GM23338 (cell line): ENCODE measurements at regions not wholly inside any gene's neighbourhood (a gene's known extent, or its start where the extent isn't known, plus 50 kb on each side); places are given as distances from the start of the nearest gene placed in this dataset.

Experiments used
- ATAC-seq: fragments of 200-7000 bp; cut with Tn5 transposase; 3 replicates; pipeline ENCODE4 v1.9.1; 2020
- DNase-seq: peaks from one replicate; pipeline ENCODE4 v3.0.0-alpha.2; 2015; ENCODE audit warnings: low spot score
- H2AFZ ChIP-seq: fragments of 200-600 bp; sonication (generic); 2 replicates; pipeline ENCODE4 v1.8.0; 2016; ENCODE audit warnings: antibody characterized with exemption, mild to moderate bottlenecking, moderate library complexity
- H3F3A ChIP-seq: fragments of 200-600 bp; sonication (generic); replicated peaks from 2 replicates; pipeline ENCODE4 v1.8.0; 2017; ENCODE audit warnings: antibody characterized with exemption, mixed run types, low read depth
- H3K27ac ChIP-seq: fragments of 200-600 bp; sonication (generic); 2 replicates; pipeline ENCODE4 v1.6.1; 2016; ENCODE audit warnings: low read depth
- H3K27me3 ChIP-seq: fragments of 200-600 bp; sonication (generic); 2 replicates; pipeline ENCODE4 v1.8.0; 2016; ENCODE audit warnings: mild to moderate bottlenecking, mixed run types, moderate library complexity; ENCODE audit not compliant: insufficient read depth
- H3K36me3 ChIP-seq: fragments of 200-600 bp; sonication (generic); 2 replicates; pipeline ENCODE4 v1.8.0; 2016; ENCODE audit warnings: mild to moderate bottlenecking; ENCODE audit not compliant: insufficient read depth
- H3K4me1 ChIP-seq: fragments of 200-600 bp; sonication (generic); 2 replicates; pipeline ENCODE4 v1.8.0; 2016; ENCODE audit warnings: mild to moderate bottlenecking, moderate library complexity; ENCODE audit not compliant: insufficient read depth
- H3K4me2 ChIP-seq: fragments of 200-600 bp; sonication (generic); 2 replicates; pipeline ENCODE4 v1.7.1; 2017; ENCODE audit warnings: mixed run types
- H3K4me3 ChIP-seq: fragments of 200-600 bp; sonication (generic); 2 replicates; pipeline ENCODE4 v1.6.1; 2016; ENCODE audit warnings: mixed run types
- H3K79me2 ChIP-seq: fragments of 200-600 bp; sonication (generic); replicated peaks from 2 replicates; pipeline ENCODE4 v1.8.0; 2017; ENCODE audit warnings: mild to moderate bottlenecking; ENCODE audit not compliant: insufficient read depth
- H3K9me2 ChIP-seq: fragments of 200-600 bp; sonication (generic); 2 replicates; pipeline ENCODE4 v1.8.0; 2017; ENCODE audit not compliant: insufficient read depth
- H4K20me1 ChIP-seq: fragments of 200-600 bp; sonication (generic); replicated peaks from 2 replicates; pipeline ENCODE4 v1.8.0; 2017; ENCODE audit warnings: mild to moderate bottlenecking; ENCODE audit not compliant: insufficient read depth
- H3K27ac Mint-ChIP-seq: 2 replicates; pipeline ENCODE4 v1.8.0; 2020; ENCODE audit warnings: inconsistent platforms, mild to moderate bottlenecking, moderate library complexity, mixed read lengths
- H3K27me3 Mint-ChIP-seq: 3 replicates; pipeline ENCODE4 v1.8.0; 2022; ENCODE audit warnings: low read depth, mild to moderate bottlenecking, moderate library complexity, mixed read lengths, inconsistent platforms; ENCODE audit not compliant: insufficient read depth, poor library complexity
- H3K36me3 Mint-ChIP-seq: 3 replicates; pipeline ENCODE4 v1.8.0; 2021; ENCODE audit warnings: low read depth, mild to moderate bottlenecking, inconsistent platforms, moderate library complexity, mixed read lengths
- H3K4me1 Mint-ChIP-seq: 3 replicates; pipeline ENCODE4 v1.8.0; 2020; ENCODE audit warnings: mild to moderate bottlenecking, inconsistent platforms, mixed read lengths
- H3K4me3 Mint-ChIP-seq: 3 replicates; pipeline ENCODE4 v1.8.0; 2021; ENCODE audit warnings: moderate library complexity, mild to moderate bottlenecking, inconsistent platforms, mixed read lengths
- H3K9me3 Mint-ChIP-seq: 3 replicates; pipeline ENCODE4 v1.8.0; 2020; ENCODE audit warnings: moderate library complexity, mild to moderate bottlenecking, inconsistent platforms, mixed read lengths
- CREB1 ChIP-seq: fragments of 250-450 bp; sonication (Bioruptor Pico); IDR thresholded peaks from 2 replicates; pipeline ENCODE4 v1.5.0; 2020; ENCODE audit warnings: low read depth, mild to moderate bottlenecking, moderate library complexity
- EZH2 ChIP-seq: fragments of 200-600 bp; sonication (generic); IDR thresholded peaks from one replicate; pipeline ENCODE4 v1.8.0; 2017; ENCODE audit warnings: antibody characterized with exemption, mild to moderate bottlenecking, low read depth; ENCODE audit not compliant: unreplicated experiment
- EZH2phosphoT487 ChIP-seq: fragments of 200-600 bp; sonication (generic); IDR thresholded peaks from one replicate; pipeline ENCODE4 v1.8.1; 2018; ENCODE audit warnings: antibody characterized with exemption; ENCODE audit not compliant: unreplicated experiment
- JUNB ChIP-seq: IDR thresholded peaks from one replicate; pipeline ENCODE4 v1.6.1; 2016; ENCODE audit warnings: antibody characterized with exemption; ENCODE audit not compliant: unreplicated experiment
- NANOG ChIP-seq: IDR thresholded peaks from 2 replicates; pipeline ENCODE4 v1.6.1; 2016; ENCODE audit warnings: antibody characterized with exemption, borderline replicate concordance
- POLR2AphosphoS5 ChIP-seq: IDR thresholded peaks from 2 replicates; pipeline ENCODE4 v1.6.1; 2016; ENCODE audit warnings: antibody characterized with exemption, low read depth
- STAT1 ChIP-seq: IDR thresholded peaks from one replicate; pipeline ENCODE4 v1.6.1; 2016; ENCODE audit warnings: antibody characterized with exemption; ENCODE audit not compliant: unreplicated experiment
- ZNF114 ChIP-seq: fragments of 250-450 bp; sonication (Bioruptor Pico); IDR thresholded peaks from 2 replicates; pipeline ENCODE4 v1.5.0; 2020; ENCODE audit warnings: mild to moderate bottlenecking, moderate library complexity
- ZNF331 ChIP-seq: fragments of 250-450 bp; sonication (Bioruptor Pico); IDR thresholded peaks from 2 replicates; pipeline ENCODE4 v1.5.0; 2020; ENCODE audit warnings: low read depth, mild to moderate bottlenecking, moderate library complexity
- TF ChIP-seq, protein P1 (sequence below): IDR thresholded peaks from 2 replicates; pipeline ENCODE4 v1.6.1; 2016; ENCODE audit warnings: antibody characterized with exemption
- TF ChIP-seq, protein P2 (sequence below), 2 experiments: fragments of 200-600 bp in 1 of 2; sonication (generic) in 1 of 2; conservative IDR thresholded peaks; 2 replicates each; pipeline versions ENCODE4 v1.5.1 to v1.6.1; 2016 to 2017; ENCODE audit warnings: antibody characterized with exemption in 2 of 2, low read depth in 2 of 2, mild to moderate bottlenecking in 2 of 2, moderate library complexity in 1 of 2
- TF ChIP-seq, protein P3 (sequence below): fragments of 250-450 bp; sonication (Bioruptor Pico); IDR thresholded peaks from 2 replicates; pipeline ENCODE4 v1.5.0; 2020; ENCODE audit warnings: mild to moderate bottlenecking, moderate library complexity

DNA sequence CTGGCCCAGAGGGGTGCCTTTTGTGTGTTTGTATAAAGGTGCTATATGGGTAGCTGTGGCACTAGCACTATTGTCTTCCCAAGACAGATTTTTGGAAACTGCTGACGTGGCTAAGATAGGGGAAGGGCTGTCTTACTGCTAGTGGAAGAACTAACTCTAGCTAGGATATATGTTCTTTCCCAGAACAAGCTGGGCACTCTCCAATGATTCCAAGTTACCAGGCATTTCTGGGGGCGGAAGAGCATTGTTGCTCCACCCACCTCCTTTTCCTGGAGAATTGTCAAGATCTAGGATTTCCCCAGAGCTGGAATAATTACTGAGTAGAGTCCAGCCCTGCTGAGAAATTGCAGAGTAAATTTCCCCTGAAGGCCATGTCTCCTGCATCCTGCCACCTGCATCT, 408.3 kb downstream of the KLF5 start:
- Histone ChIP-seq H3K4me3 (no peak overlapping the region), H2AFZ (no peak overlapping the region), H3K36me3 (no peaks in the 10 kb centered on the region), H3K4me1 (no peaks in the 10 kb centered on the region), H3K4me2 (no peak overlapping the region), H3K27me3 (no peaks in the 10 kb centered on the region), H3F3A (no peaks in the 10 kb centered on the region), H3K79me2 (no peaks in the 10 kb centered on the region), H3K27ac (no peak overlapping the region), H4K20me1 (no peaks in the 10 kb centered on the region), H3K9me2 (no peaks in the 10 kb centered on the region; the same call in 1 of the 2 replicates)
- no peak for ATAC-seq
- DNase-seq: no peak
- H3K4me3 Mint-ChIP-seq: no peak overlapping the region
- TF ChIP-seq, protein P1, sequence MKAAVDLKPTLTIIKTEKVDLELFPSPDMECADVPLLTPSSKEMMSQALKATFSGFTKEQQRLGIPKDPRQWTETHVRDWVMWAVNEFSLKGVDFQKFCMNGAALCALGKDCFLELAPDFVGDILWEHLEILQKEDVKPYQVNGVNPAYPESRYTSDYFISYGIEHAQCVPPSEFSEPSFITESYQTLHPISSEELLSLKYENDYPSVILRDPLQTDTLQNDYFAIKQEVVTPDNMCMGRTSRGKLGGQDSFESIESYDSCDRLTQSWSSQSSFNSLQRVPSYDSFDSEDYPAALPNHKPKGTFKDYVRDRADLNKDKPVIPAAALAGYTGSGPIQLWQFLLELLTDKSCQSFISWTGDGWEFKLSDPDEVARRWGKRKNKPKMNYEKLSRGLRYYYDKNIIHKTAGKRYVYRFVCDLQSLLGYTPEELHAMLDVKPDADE: no peak
- TF ChIP-seq EZH2 (no peak), STAT1 (no peak), ZNF114 (CRISPR knock-in tag) (no peak), CREB1 (CRISPR knock-in tag) (no peak), EZH2phosphoT487 (no peak)
- peaks cover 2% of the 10 kb centered on the region; the same call in 1 of the 3 replicates for H3K9me3 Mint-ChIP-seq
- H3K27me3 Mint-ChIP-seq: peaks cover under 1% of the 10 kb centered on the region
- no peak overlapping the region; the same call in 1 of the 2 replicates for H3K27ac Mint-ChIP-seq
- H3K4me1 Mint-ChIP-seq: no peaks in the 10 kb centered on the region
- no peaks in the 10 kb centered on the region for H3K36me3 Mint-ChIP-seq

DNA sequence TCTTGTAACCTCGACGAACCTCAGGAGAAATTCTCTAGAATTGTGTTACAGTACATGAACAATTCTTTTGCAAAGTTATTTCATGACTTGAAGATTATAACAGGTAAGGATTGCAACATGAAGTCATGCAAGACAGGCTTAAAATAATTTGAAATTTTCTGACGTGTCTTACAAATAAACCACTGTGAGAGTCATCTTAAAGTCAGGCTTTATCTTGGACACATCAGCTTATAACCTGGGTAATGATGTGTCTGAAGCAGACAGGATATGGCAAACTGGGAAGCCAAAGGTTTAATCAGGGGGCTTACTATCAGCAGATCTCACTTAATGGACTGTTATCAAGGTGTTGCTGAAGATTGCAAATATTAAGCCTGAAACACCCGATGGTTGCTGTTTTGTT, 407.8 kb downstream of the KLF5 start:
- Histone ChIP-seq H3K36me3 (no peaks in the 10 kb centered on the region), H3K4me3 (no peak overlapping the region), H3K9me2 (no peaks in the 10 kb centered on the region; the same call in 1 of the 2 replicates), H2AFZ (0 out of 2 replicates have a peak overlapping the region, but pooled peaks have one; percentile 9), H3K27ac (no peak overlapping the region), H3K27me3 (no peaks in the 10 kb centered on the region), H3K4me2 (no peak overlapping the region), H3K4me1 (no peaks in the 10 kb centered on the region), H4K20me1 (no peaks in the 10 kb centered on the region), H3F3A (no peaks in the 10 kb centered on the region), H3K79me2 (no peaks in the 10 kb centered on the region)
- no peaks in the 10 kb centered on the region for H3K4me1 Mint-ChIP-seq
- H3K27ac Mint-ChIP-seq: no peak overlapping the region
- H3K9me3 Mint-ChIP-seq: peaks cover 2% of the 10 kb centered on the region; the same call in 1 of the 3 replicates
- H3K4me3 Mint-ChIP-seq: no peak overlapping the region
- ATAC-seq (no peak), DNase-seq (no peak)
- H3K36me3 Mint-ChIP-seq: no peaks in the 10 kb centered on the region
- no peaks in the 10 kb centered on the region for H3K27me3 Mint-ChIP-seq
- no peak for TF ChIP-seq EZH2
- TF ChIP-seq, protein P2, sequence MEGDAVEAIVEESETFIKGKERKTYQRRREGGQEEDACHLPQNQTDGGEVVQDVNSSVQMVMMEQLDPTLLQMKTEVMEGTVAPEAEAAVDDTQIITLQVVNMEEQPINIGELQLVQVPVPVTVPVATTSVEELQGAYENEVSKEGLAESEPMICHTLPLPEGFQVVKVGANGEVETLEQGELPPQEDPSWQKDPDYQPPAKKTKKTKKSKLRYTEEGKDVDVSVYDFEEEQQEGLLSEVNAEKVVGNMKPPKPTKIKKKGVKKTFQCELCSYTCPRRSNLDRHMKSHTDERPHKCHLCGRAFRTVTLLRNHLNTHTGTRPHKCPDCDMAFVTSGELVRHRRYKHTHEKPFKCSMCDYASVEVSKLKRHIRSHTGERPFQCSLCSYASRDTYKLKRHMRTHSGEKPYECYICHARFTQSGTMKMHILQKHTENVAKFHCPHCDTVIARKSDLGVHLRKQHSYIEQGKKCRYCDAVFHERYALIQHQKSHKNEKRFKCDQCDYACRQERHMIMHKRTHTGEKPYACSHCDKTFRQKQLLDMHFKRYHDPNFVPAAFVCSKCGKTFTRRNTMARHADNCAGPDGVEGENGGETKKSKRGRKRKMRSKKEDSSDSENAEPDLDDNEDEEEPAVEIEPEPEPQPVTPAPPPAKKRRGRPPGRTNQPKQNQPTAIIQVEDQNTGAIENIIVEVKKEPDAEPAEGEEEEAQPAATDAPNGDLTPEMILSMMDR (conservative IDR thresholded peaks at IDR 0.05; ENCODE audit: low read depth in 2 of 2): no peak
- TF ChIP-seq CREB1 (CRISPR knock-in tag): no peak
- TF ChIP-seq EZH2phosphoT487: no peak
- TF ChIP-seq NANOG: no peak
- no peak for TF ChIP-seq POLR2AphosphoS5
- TF ChIP-seq ZNF114 (CRISPR knock-in tag): no peak
- TF ChIP-seq, protein P3, sequence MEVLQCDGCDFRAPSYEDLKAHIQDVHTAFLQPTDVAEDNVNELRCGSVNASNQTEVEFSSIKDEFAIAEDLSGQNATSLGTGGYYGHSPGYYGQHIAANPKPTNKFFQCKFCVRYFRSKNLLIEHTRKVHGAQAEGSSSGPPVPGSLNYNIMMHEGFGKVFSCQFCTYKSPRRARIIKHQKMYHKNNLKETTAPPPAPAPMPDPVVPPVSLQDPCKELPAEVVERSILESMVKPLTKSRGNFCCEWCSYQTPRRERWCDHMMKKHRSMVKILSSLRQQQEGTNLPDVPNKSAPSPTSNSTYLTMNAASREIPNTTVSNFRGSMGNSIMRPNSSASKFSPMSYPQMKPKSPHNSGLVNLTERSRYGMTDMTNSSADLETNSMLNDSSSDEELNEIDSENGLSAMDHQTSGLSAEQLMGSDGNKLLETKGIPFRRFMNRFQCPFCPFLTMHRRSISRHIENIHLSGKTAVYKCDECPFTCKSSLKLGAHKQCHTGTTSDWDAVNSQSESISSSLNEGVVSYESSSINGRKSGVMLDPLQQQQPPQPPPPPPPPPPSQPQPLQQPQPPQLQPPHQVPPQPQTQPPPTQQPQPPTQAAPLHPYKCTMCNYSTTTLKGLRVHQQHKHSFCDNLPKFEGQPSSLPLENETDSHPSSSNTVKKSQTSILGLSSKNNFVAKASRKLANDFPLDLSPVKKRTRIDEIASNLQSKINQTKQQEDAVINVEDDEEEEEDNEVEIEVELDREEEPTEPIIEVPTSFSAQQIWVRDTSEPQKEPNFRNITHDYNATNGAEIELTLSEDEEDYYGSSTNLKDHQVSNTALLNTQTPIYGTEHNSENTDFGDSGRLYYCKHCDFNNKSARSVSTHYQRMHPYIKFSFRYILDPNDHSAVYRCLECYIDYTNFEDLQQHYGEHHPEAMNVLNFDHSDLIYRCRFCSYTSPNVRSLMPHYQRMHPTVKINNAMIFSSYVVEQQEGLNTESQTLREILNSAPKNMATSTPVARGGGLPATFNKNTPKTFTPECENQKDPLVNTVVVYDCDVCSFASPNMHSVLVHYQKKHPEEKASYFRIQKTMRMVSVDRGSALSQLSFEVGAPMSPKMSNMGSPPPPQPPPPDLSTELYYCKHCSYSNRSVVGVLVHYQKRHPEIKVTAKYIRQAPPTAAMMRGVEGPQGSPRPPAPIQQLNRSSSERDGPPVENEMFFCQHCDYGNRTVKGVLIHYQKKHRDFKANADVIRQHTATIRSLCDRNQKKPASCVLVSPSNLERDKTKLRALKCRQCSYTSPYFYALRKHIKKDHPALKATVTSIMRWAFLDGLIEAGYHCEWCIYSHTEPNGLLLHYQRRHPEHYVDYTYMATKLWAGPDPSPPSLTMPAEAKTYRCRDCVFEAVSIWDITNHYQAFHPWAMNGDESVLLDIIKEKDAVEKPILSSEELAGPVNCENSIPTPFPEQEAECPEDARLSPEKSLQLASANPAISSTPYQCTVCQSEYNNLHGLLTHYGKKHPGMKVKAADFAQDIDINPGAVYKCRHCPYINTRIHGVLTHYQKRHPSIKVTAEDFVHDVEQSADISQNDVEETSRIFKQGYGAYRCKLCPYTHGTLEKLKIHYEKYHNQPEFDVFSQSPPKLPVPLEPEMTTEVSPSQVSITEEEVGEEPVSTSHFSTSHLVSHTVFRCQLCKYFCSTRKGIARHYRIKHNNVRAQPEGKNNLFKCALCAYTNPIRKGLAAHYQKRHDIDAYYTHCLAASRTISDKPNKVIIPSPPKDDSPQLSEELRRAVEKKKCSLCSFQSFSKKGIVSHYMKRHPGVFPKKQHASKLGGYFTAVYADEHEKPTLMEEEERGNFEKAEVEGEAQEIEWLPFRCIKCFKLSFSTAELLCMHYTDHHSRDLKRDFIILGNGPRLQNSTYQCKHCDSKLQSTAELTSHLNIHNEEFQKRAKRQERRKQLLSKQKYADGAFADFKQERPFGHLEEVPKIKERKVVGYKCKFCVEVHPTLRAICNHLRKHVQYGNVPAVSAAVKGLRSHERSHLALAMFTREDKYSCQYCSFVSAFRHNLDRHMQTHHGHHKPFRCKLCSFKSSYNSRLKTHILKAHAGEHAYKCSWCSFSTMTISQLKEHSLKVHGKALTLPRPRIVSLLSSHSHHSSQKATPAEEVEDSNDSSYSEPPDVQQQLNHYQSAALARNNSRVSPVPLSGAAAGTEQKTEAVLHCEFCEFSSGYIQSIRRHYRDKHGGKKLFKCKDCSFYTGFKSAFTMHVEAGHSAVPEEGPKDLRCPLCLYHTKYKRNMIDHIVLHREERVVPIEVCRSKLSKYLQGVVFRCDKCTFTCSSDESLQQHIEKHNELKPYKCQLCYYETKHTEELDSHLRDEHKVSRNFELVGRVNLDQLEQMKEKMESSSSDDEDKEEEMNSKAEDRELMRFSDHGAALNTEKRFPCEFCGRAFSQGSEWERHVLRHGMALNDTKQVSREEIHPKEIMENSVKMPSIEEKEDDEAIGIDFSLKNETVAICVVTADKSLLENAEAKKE (CRISPR knock-in tag): no peak
- no peak for TF ChIP-seq ZNF331
- no peak for TF ChIP-seq STAT1
- TF ChIP-seq JUNB: no peak
